Right atrium auricular region (tissue), 2 donors: ENCODE measurements at regions not wholly inside any gene's neighbourhood (a gene's known extent, or its start where the extent isn't known, plus 50 kb on each side); places are given as distances from the start of the nearest gene placed in this dataset.

Experiments used
- DNase-seq: peaks from one replicate; pipeline ENCODE4 v3.0.0-alpha.2; 2019; ENCODE audit warnings: low spot score
- H3K27ac ChIP-seq, 2 donors: fragments of 200-600 bp; sonication (generic); 1 replicate in 1 of 2; 2 replicates in 1 of 2; pipeline ENCODE4 v1.5.1; 2016 to 2019
- H3K27me3 ChIP-seq, 2 donors: fragments of 200-600 bp; sonication (generic); one replicate each; pipeline versions ENCODE4 v1.5.1 to v1.6.0; 2017 to 2019
- H3K36me3 ChIP-seq: fragments of 200-600 bp; sonication (generic); one replicate; pipeline ENCODE4 v1.5.1; 2016
- H3K4me1 ChIP-seq, 2 donors: fragments of 200-600 bp; sonication (generic); one replicate each; pipeline versions ENCODE4 v1.5.1 to v1.6.0; 2017 to 2019
- H3K4me3 ChIP-seq, 2 donors: fragments of 200-600 bp; sonication (generic); 1 replicate in 1 of 2; 2 replicates in 1 of 2; pipeline ENCODE4 v1.5.1; 2017 to 2019; ENCODE audit warnings: mild to moderate bottlenecking in 1 of 2, moderate library complexity in 1 of 2
- H3K9me3 ChIP-seq, 2 donors: fragments of 200-600 bp; sonication (generic); one replicate each; pipeline ENCODE4 v1.5.1; 2019
- TF ChIP-seq, protein P1 (sequence below), 2 donors: fragments of 200-600 bp; sonication (generic); IDR thresholded peaks; one replicate each; pipeline ENCODE4 v1.5.1; 2019; ENCODE audit warnings: antibody characterized with exemption in 2 of 2

DNA sequence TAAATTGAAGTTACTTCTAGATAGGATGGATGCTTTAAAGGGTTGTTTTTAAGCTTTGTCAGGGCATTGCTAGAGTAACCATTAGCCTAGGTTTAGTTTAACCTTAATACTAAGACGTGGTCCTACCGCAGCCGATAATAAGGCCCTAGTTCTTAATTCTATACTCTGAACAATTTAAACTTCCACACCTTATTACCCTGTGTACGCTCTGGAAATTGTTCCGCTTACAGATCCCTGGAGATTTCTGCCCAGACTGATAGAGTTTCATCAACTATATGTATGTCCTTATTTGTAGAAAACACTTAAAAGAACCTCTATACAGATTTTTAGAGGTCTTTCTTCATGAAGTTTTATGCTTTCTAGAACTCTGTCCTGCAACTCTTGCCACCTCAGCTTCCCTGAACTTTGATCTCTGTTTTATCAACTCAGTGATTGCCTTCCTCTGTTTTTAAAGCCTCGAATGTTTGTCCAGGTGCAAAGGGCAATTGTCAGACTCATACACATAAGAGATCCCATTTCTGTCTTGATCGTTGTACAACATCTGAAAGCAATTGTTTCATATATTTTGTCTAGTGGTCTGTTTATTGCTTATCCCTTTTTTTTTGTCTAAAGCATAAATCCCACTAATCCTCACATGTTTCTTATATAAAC is 71.1 kb upstream of the VCX start:
- H3K4me3 ChIP-seq, result no peak overlapping the region

DNA sequence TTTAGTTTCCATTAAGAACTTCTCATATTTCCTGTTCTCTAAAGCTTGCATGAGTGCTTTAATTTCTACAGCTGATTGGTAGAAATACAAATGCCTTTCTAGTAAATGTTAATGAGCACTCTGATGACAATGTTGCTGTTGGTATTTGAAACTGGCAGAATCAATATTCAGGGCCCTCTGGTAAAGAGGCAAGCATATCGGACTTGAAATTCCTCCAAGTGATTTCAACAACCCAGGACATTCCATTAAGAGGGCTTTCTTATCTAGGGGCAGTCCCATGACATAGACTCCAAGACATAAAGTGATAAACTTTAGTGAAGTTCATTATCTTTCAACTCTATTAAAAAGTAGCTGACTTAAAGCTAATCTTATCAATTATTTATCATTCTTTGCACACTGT is 83.1 kb upstream of the VCX start:
- no peak overlapping the region for H3K27ac ChIP-seq
- H3K4me1 ChIP-seq, result no peaks in the 10 kb centered on the region
- H3K27me3 ChIP-seq, result no peaks in the 10 kb centered on the region
- H3K36me3 ChIP-seq, result no peaks in the 10 kb centered on the region
- no peak overlapping the region for H3K4me3 ChIP-seq
- H3K9me3 ChIP-seq, result no peaks in the 10 kb centered on the region
- DNase-seq, result no peak
- TF ChIP-seq, protein P1, sequence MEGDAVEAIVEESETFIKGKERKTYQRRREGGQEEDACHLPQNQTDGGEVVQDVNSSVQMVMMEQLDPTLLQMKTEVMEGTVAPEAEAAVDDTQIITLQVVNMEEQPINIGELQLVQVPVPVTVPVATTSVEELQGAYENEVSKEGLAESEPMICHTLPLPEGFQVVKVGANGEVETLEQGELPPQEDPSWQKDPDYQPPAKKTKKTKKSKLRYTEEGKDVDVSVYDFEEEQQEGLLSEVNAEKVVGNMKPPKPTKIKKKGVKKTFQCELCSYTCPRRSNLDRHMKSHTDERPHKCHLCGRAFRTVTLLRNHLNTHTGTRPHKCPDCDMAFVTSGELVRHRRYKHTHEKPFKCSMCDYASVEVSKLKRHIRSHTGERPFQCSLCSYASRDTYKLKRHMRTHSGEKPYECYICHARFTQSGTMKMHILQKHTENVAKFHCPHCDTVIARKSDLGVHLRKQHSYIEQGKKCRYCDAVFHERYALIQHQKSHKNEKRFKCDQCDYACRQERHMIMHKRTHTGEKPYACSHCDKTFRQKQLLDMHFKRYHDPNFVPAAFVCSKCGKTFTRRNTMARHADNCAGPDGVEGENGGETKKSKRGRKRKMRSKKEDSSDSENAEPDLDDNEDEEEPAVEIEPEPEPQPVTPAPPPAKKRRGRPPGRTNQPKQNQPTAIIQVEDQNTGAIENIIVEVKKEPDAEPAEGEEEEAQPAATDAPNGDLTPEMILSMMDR (IDR thresholded peaks at IDR 0.05), result no peak

More for the DNA sequence above, 71.1 kb upstream of the VCX start:
- H3K4me1 ChIP-seq, result no peaks in the 10 kb centered on the region
- no peaks in the 10 kb centered on the region for H3K27me3 ChIP-seq
- TF ChIP-seq, protein P1 (IDR thresholded peaks at IDR 0.05), result no peak
- no peaks in the 10 kb centered on the region for H3K9me3 ChIP-seq
- H3K27ac ChIP-seq, result no peak overlapping the region
- DNase-seq, result no peak
- H3K36me3 ChIP-seq, result no peaks in the 10 kb centered on the region

DNA sequence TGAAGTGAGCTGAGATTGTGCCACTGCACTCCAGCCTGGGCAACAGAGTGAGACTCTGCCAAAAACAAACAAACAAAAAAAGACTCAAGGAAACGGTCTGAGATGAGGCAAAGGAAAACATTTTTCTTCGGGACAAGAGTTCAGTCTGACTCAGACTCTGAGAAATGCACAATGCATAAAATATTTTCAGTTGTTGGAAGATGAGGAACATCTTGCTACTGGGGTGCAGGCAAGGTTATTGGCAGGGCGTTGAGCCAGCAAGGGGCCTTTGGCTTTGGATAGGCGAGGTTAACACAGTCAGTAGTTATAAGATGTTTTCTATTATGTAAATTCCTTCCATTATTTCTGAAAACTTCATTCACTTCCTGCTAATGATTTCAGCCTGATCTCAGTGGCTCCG is 96.1 kb upstream of the VCX start:
- H3K9me3 ChIP-seq, result no peaks in the 10 kb centered on the region
- TF ChIP-seq, protein P1 (IDR thresholded peaks at IDR 0.05), result no peak
- no peaks in the 10 kb centered on the region for H3K27me3 ChIP-seq
- no peak overlapping the region for H3K4me3 ChIP-seq
- no peaks in the 10 kb centered on the region for H3K36me3 ChIP-seq
- no peak overlapping the region for H3K27ac ChIP-seq
- no peaks in the 10 kb centered on the region for H3K4me1 ChIP-seq
- DNase-seq, result no peak

DNA sequence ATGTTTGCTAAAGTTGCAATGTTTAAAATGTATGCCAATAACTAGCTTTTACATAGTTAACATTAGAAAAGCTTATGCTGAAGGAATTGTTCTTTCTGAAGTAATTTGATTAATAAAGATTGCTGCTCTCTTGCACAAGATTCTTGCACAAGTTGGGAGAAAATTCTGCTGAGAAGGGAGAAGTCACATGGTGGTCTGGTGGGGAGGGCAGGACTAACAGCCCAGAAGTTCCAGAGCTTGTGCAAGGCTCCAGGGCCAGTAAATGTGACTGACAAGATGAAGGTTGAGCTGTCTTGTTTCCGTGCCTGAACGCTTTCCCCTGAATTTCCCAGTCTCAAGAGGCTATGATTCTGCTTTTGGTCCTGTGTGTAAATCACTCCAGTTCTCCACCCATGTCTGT is 112.9 kb upstream of the VCX start:
- Histone ChIP-seq H3K4me1 (no peaks in the 10 kb centered on the region), H3K27me3 (no peaks in the 10 kb centered on the region), H3K36me3 (no peaks in the 10 kb centered on the region), H3K4me3 (no peak overlapping the region), H3K27ac (no peak overlapping the region), H3K9me3 (no peaks in the 10 kb centered on the region)
- TF ChIP-seq, protein P1 (IDR thresholded peaks at IDR 0.05), result no peak
- DNase-seq, result no peak

DNA sequence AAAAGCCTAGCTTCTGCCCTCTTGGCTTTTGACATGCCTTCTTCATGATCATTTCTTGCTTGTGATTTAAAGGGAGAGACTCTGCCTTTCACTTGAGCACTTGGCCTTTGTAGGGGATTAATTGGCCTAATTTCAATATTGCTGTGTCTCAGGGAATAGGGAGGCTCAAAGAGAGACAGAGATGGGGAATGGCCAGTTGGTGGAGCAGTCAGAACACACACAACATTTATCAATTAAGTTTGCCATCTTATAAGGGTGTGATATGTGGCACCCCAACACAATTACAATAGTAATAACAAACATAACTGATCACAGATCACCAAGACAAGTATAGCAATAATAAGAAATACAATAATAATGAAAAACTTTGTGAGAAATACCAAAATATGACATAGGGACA is 122.5 kb upstream of the VCX start:
- Histone ChIP-seq H3K36me3 (no peaks in the 10 kb centered on the region), H3K4me1 (no peaks in the 10 kb centered on the region), H3K4me3 (no peak overlapping the region), H3K9me3 (no peaks in the 10 kb centered on the region), H3K27me3 (no peaks in the 10 kb centered on the region), H3K27ac (no peak overlapping the region)
- no peak for DNase-seq
- TF ChIP-seq, protein P1 (IDR thresholded peaks at IDR 0.05), result no peak

DNA sequence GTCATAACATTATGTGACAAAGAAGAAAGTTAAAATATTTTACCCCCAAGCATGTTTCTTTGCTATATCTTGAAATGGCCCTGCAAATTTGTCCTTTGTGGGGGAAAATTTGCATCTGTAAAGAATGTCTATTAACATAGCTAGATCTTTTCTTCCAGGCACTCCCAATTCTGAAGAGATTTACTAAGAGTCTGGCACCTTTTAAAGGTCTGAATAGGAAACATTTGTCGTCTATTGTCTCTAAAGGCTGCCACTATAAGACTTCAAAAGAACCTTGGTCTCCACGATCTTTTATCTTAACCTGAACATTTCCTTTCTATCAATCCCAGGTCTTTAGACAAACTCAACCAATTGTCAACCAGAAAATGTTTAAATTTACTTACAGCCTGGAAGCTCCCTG is 128.6 kb upstream of the VCX start:
- Histone ChIP-seq H3K9me3 (no peaks in the 10 kb centered on the region), H3K4me3 (no peak overlapping the region), H3K27me3 (no peaks in the 10 kb centered on the region), H3K27ac (no peak overlapping the region), H3K36me3 (no peaks in the 10 kb centered on the region), H3K4me1 (no peaks in the 10 kb centered on the region)
- TF ChIP-seq, protein P1 (IDR thresholded peaks at IDR 0.05), result no peak
- DNase-seq, result no peak
